H1 (cell line): ENCODE measurements at regions not wholly inside any gene's neighbourhood (a gene's known extent, or its start where the extent isn't known, plus 50 kb on each side); places are given as distances from the start of the nearest gene placed in this dataset.

Experiments used
- CTCF ChIA-PET: fragments of 300-600 bp; sonication (Branson Sonifier 250); formaldehyde crosslinking; loops from one replicate; lab custom pipeline; 2021; ENCODE audit not compliant: partially characterized antibody; lab: Charles Lee
- POLR2A ChIA-PET: fragments of 300-600 bp; sonication (Branson Sonifier 250); formaldehyde crosslinking; loops from one replicate; lab custom pipeline; 2021; ENCODE audit warnings: inconsistent platforms; ENCODE audit not compliant: partially characterized antibody; lab: Charles Lee
- DNase-seq, 2 experiments: peaks; one replicate each; pipeline versions ENCODE4 v3.0.0 to v3.0.0-alpha.2; 2010 to 2022; ENCODE audit warnings: low spot score in 2 of 2, low read depth in 1 of 2, mixed read lengths in 1 of 2
- FAIRE-seq: peaks from 2 replicates; lab custom pipeline; 2011; peaks lifted over from hg19 to GRCh38; lab: Jason Lieb, UNC
- H2AFZ ChIP-seq: 2 replicates; pipeline ENCODE4 v1.8.1; 2012; ENCODE audit warnings: low read length, inconsistent platforms
- H2AK5ac ChIP-seq: 2 replicates; pipeline ENCODE4 v1.6.1; 2013; ENCODE audit warnings: low read depth, low read length
- H2BK120ac ChIP-seq: replicated peaks from 2 replicates; pipeline ENCODE3; 2013; ENCODE audit warnings: low read depth, low read length, inconsistent platforms
- H2BK12ac ChIP-seq: 2 replicates; pipeline ENCODE4 v1.6.1; 2013; ENCODE audit warnings: low read depth, low read length
- H2BK15ac ChIP-seq: 2 replicates; pipeline ENCODE4 v1.6.1; 2013; ENCODE audit warnings: low read length
- H2BK20ac ChIP-seq: 2 replicates; pipeline ENCODE4 v1.6.1; 2013; ENCODE audit warnings: low read length
- H2BK5ac ChIP-seq: 2 replicates; pipeline ENCODE4 v1.6.1; 2013; ENCODE audit warnings: low read depth, low read length
- H3K14ac ChIP-seq: 2 replicates; pipeline ENCODE4 v1.6.1; 2013; ENCODE audit warnings: inconsistent platforms; ENCODE audit not compliant: insufficient read length
- H3K18ac ChIP-seq: 2 replicates; pipeline ENCODE4 v1.6.1; 2013; ENCODE audit warnings: low read length; ENCODE audit errors: extremely low read depth
- H3K23ac ChIP-seq: 2 replicates; pipeline ENCODE4 v1.6.1; 2013; ENCODE audit warnings: inconsistent platforms; ENCODE audit not compliant: insufficient read length
- H3K23me2 ChIP-seq: 2 replicates; pipeline ENCODE4 v1.6.1; 2013; ENCODE audit warnings: low read depth, low read length
- H3K27ac ChIP-seq: 2 replicates; pipeline ENCODE4 v1.6.1; 2011; ENCODE audit warnings: low read depth, low read length, inconsistent platforms
- H3K27me3 ChIP-seq, 4 experiments: replicated peaks in 1 of 4; 1 replicate in 1 of 4; 2 replicates in 3 of 4; pipeline versions ENCODE4 v1.6.1 to v1.8.1; 2011 to 2013; ENCODE audit warnings: low read length in 3 of 4, mild to moderate bottlenecking in 3 of 4, inconsistent platforms in 2 of 4, mixed read lengths in 2 of 4, moderate library complexity in 1 of 4; ENCODE audit not compliant: control insufficient read depth in 3 of 4, insufficient read depth in 3 of 4; ENCODE audit errors: extremely low read depth in 1 of 4
- H3K36me3 ChIP-seq, 4 experiments: 2 replicates each; pipeline versions ENCODE4 v1.6.1 to v1.8.1; 2011 to 2013; ENCODE audit warnings: mild to moderate bottlenecking in 4 of 4, low read length in 3 of 4, moderate library complexity in 2 of 4, control low read depth in 1 of 4, inconsistent platforms in 1 of 4; ENCODE audit not compliant: insufficient read depth in 4 of 4, control insufficient read depth in 2 of 4
- H3K4ac ChIP-seq: replicated peaks from 2 replicates; pipeline ENCODE3; 2013; ENCODE audit warnings: low read length, low read depth, mixed read lengths, inconsistent platforms; ENCODE audit not compliant: insufficient read length
- H3K4me1 ChIP-seq, 4 experiments: replicated peaks in 1 of 4; 1 replicate in 1 of 4; 2 replicates in 3 of 4; pipeline versions ENCODE4 v1.6.1 to v1.8.1; 2011 to 2013; ENCODE audit warnings: low read length in 3 of 4, inconsistent platforms in 2 of 4, mixed read lengths in 1 of 4; ENCODE audit not compliant: insufficient read depth in 4 of 4, control insufficient read depth in 3 of 4
- H3K4me2 ChIP-seq, 2 experiments: 2 replicates each; pipeline versions ENCODE4 v1.6.1 to v1.8.1; 2011 to 2013; ENCODE audit warnings: low read depth in 2 of 2, low read length in 2 of 2, control low read depth in 1 of 2, inconsistent platforms in 1 of 2, mild to moderate bottlenecking in 1 of 2; ENCODE audit not compliant: insufficient read depth in 1 of 2
- H3K4me3 ChIP-seq, 4 experiments: fragments of 200-600, 300-600 bp in 1 of 4; sonication (generic), shearing (Covaris generic), sonication (Bioruptor Twin) in 1 of 4; 2 replicates each; pipeline versions ENCODE4 v1.5.1 to v1.8.1; 2011 to 2016; ENCODE audit warnings: low read length in 4 of 4, low read depth in 3 of 4, control low read depth in 2 of 4, inconsistent platforms in 2 of 4, mild to moderate bottlenecking in 2 of 4, mixed read lengths in 1 of 4, moderate library complexity in 1 of 4; ENCODE audit not compliant: insufficient read depth in 2 of 4; ENCODE audit errors: extremely low read depth in 1 of 4
- H3K56ac ChIP-seq: replicated peaks from 2 replicates; pipeline ENCODE3; 2013; ENCODE audit warnings: low read depth, mild to moderate bottlenecking, mixed read lengths, low read length, inconsistent platforms; ENCODE audit not compliant: insufficient read length
- H3K79me1 ChIP-seq: 2 replicates; pipeline ENCODE4 v1.6.1; 2013; ENCODE audit warnings: low read depth, low read length, control low read depth
- H3K79me2 ChIP-seq, 2 experiments: 2 replicates each; pipeline versions ENCODE4 v1.6.1 to v1.8.1; 2012 to 2013; ENCODE audit warnings: low read length in 2 of 2, mild to moderate bottlenecking in 2 of 2, inconsistent platforms in 1 of 2; ENCODE audit not compliant: insufficient read depth in 2 of 2, control insufficient read depth in 1 of 2
- H3K9ac ChIP-seq, 4 experiments: replicated peaks in 1 of 4; 1 replicate in 1 of 4; 2 replicates in 3 of 4; pipeline versions ENCODE4 v1.6.1 to v1.8.1; 2011 to 2013; ENCODE audit warnings: low read depth in 3 of 4, low read length in 3 of 4, control low read depth in 2 of 4, mild to moderate bottlenecking in 2 of 4, moderate library complexity in 2 of 4, inconsistent platforms in 1 of 4; ENCODE audit errors: extremely low read depth in 1 of 4
- H3K9me3 ChIP-seq, 2 experiments: 2 replicates each; pipeline versions ENCODE4 v1.6.1 to v1.8.1; 2012 to 2013; ENCODE audit warnings: mild to moderate bottlenecking in 2 of 2, moderate library complexity in 2 of 2, control low read depth in 1 of 2, inconsistent platforms in 1 of 2, low read depth in 1 of 2, low read length in 1 of 2, mixed read lengths in 1 of 2; ENCODE audit not compliant: insufficient read depth in 2 of 2
- H4K20me1 ChIP-seq, 2 experiments: replicated peaks in 1 of 2; 2 replicates each; pipeline versions ENCODE3 to v1.8.1; 2011 to 2013; ENCODE audit warnings: inconsistent platforms in 2 of 2, low read length in 2 of 2, mild to moderate bottlenecking in 1 of 2; ENCODE audit not compliant: insufficient read depth in 2 of 2, control insufficient read depth in 1 of 2
- H4K5ac ChIP-seq: 2 replicates; pipeline ENCODE4 v1.6.1; 2013; ENCODE audit warnings: low read length, low read depth, mixed read lengths, inconsistent platforms; ENCODE audit not compliant: insufficient read length
- H4K8ac ChIP-seq: 2 replicates; pipeline ENCODE4 v1.8.0; 2013; ENCODE audit warnings: mild to moderate bottlenecking, moderate library complexity, low read length, inconsistent platforms; ENCODE audit not compliant: insufficient read depth; ENCODE audit errors: extremely low read depth
- H4K91ac ChIP-seq: replicated peaks from 2 replicates; pipeline ENCODE3; 2013; ENCODE audit warnings: low read length, mixed read lengths, inconsistent platforms; ENCODE audit not compliant: insufficient read length
- BCL11A ChIP-seq, 2 experiments: IDR thresholded peaks; one replicate each; pipeline ENCODE4 v1.6.1; 2011; ENCODE audit warnings: low read depth in 2 of 2, low read length in 2 of 2, mild to moderate bottlenecking in 2 of 2
- KDM1A ChIP-seq: fragments of 200-600, 300-600 bp; sonication (generic); IDR thresholded peaks from 2 replicates; pipeline ENCODE4 v1.7.1; 2016; ENCODE audit warnings: mild to moderate bottlenecking, low read length, borderline replicate concordance
- KDM5A ChIP-seq: fragments of 200-600 bp; IDR thresholded peaks from 2 replicates; pipeline ENCODE4 v1.7.1; 2012; ENCODE audit warnings: mild to moderate bottlenecking, low read length, inconsistent platforms, mixed read lengths
- NRF1 ChIP-seq: IDR thresholded peaks from 2 replicates; pipeline ENCODE4 v1.6.1; 2011; ENCODE audit warnings: mild to moderate bottlenecking, low read depth, low read length, improper control_type of control experiment
- WGBS, 2 experiments: shearing (Covaris generic) in 1 of 2; methylation state at CpG; one replicate each; pipeline versions ENCODE4 v1.1.6 to v1.1.7; 2013 to 2015; ENCODE audit warnings: low lambda C conversion rate in 2 of 2, mixed read lengths in 2 of 2, inconsistent platforms in 1 of 2, low coverage in 1 of 2, missing lambda C conversion rate in 1 of 2; ENCODE audit not compliant: insufficient replicate concordance in 2 of 2, insufficient coverage in 1 of 2, insufficient read length in 1 of 2; ENCODE audit errors: extremely low coverage in 1 of 2, missing lambda C conversion rate in 1 of 2; 5-methylcytosine and 5-hydroxymethylcytosine counted together

GRCh38 chrY:12421788-12422124 lies 279.3 kb upstream of the USP9Y start:
- no peak overlapping the region for H3K18ac ChIP-seq
- no peaks in the 10 kb centered on the region for H3K23me2 ChIP-seq
- H2AK5ac ChIP-seq = no peak overlapping the region
- H2BK15ac ChIP-seq = no peak overlapping the region
- ChIA-PET POLR2A (no interaction called here), CTCF (no interaction called here)
- no peak overlapping the region for H4K91ac ChIP-seq
- H3K23ac ChIP-seq = no peak overlapping the region
- no peak overlapping the region for H2BK20ac ChIP-seq
- H2AFZ ChIP-seq = no peak overlapping the region
- H2BK12ac ChIP-seq = no peak overlapping the region
- no peak overlapping the region for H2BK120ac ChIP-seq
- H3K56ac ChIP-seq = no peak overlapping the region
- H2BK5ac ChIP-seq = no peak overlapping the region
- no peak overlapping the region for H3K9ac ChIP-seq
- H3K4ac ChIP-seq = no peak overlapping the region
- no peaks in the 10 kb centered on the region; a peak in 2 of 7 replicates for H3K27me3 ChIP-seq
- WGBS, 2 experiments = 62% methylated on average over 15 of the region's 18 CpGs; no CpG with 5 or more reads in 1 of the 2 experiments
- H4K8ac ChIP-seq = no peak overlapping the region
- DNase-seq (no peak), FAIRE-seq (no peak)
- H4K5ac ChIP-seq = no peak overlapping the region
- no peaks in the 10 kb centered on the region for H4K20me1 ChIP-seq
- H3K4me3 ChIP-seq = peak overlapping the region in 2 of 4 experiments; percentile 40 to 53; a peak in 2 of 8 replicates
- H3K9me3 ChIP-seq = peaks cover 0 to 15% of the 10 kb centered on the region in 2 experiments; a peak in 2 of 4 replicates
- H3K27ac ChIP-seq = no peak overlapping the region
- no peaks in the 10 kb centered on the region; a peak in 1 of 7 replicates for H3K4me1 ChIP-seq
- no peak overlapping the region for H3K14ac ChIP-seq
- no peaks in the 10 kb centered on the region for H3K79me1 ChIP-seq
- TF ChIP-seq NRF1 = no peak
- no peak for TF ChIP-seq KDM5A
- TF ChIP-seq BCL11A (IDR thresholded peaks at IDR 0.05; ENCODE audit: low read depth in 2 of 2, low read length in 2 of 2) = no peak
- no peak for TF ChIP-seq KDM1A
- TF ChIP-seq, all 59 proteins: peak for 0
- Histone ChIP-seq H3K79me2 (no peaks in the 10 kb centered on the region), H3K36me3 (no peaks in the 10 kb centered on the region; a peak in 1 of 8 replicates), H3K4me2 (peak overlapping the region in 1 of 2 experiments; percentile 33; a peak in 1 of 4 replicates)
